SJSA1 (cell line): ENCODE measurements at regions not wholly inside any gene's neighbourhood (a gene's known extent, or its start where the extent isn't known, plus 50 kb on each side); places are given as distances from the start of the nearest gene placed in this dataset.

Experiments
- DNase-seq, 2 experiments: peaks; one replicate each; pipeline ENCODE4 v3.0.0-alpha.2; 2015 to 2020; ENCODE audit warnings: low spot score in 2 of 2, low read depth in 1 of 2
- H3K27ac ChIP-seq: fragments of 250-450 bp; sonication (Bioruptor Pico); 2 replicates; pipeline ENCODE4 v1.5.1; 2020; ENCODE audit warnings: mild to moderate bottlenecking, moderate library complexity
- H3K27me3 ChIP-seq: fragments of 250-450 bp; sonication (Bioruptor Pico); replicated peaks from 2 replicates; pipeline ENCODE4 v1.5.1; 2020; ENCODE audit warnings: mild to moderate bottlenecking, moderate library complexity
- H3K36me3 ChIP-seq: fragments of 250-450 bp; sonication (Bioruptor Pico); 2 replicates; pipeline ENCODE4 v1.5.1; 2020; ENCODE audit warnings: mild to moderate bottlenecking
- H3K4me1 ChIP-seq: fragments of 250-450 bp; sonication (Bioruptor Pico); replicated peaks from 2 replicates; pipeline ENCODE4 v1.6.1; 2021; ENCODE audit warnings: mild to moderate bottlenecking
- H3K4me3 ChIP-seq: fragments of 250-450 bp; sonication (Bioruptor Pico); 2 replicates; pipeline ENCODE4 v1.5.1; 2020; ENCODE audit warnings: mild to moderate bottlenecking
- H3K9me3 ChIP-seq: fragments of 250-450 bp; sonication (Bioruptor Pico); replicated peaks from 2 replicates; pipeline ENCODE4 v1.5.1; 2020; ENCODE audit warnings: mild to moderate bottlenecking

DNA sequence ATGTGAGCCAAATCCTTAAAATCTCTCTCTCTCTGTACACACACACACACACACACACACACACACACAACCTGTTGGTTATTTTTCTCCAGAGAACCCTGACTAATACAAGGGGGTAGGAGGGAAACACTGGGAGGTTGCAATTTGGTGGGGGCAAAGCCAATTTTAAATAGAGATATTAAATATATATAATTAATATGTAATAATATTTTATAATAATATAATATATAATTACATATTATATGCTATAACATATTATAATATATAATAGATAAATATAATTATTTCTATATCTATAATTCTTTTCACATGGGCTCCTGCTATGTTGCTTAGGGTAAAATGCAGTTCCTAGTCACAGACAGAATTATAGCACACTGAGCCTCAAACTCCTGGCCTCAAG lies 1354.2 kb downstream of the FSTL5 start:
- H3K36me3 ChIP-seq, result no peaks in the 10 kb centered on the region
- no peak for DNase-seq
- no peak overlapping the region for H3K4me3 ChIP-seq
- H3K9me3 ChIP-seq, result 0 out of 2 replicates have a peak, but pooled peaks cover 3% of the 10 kb centered on the region
- no peaks in the 10 kb centered on the region for H3K4me1 ChIP-seq
- H3K27ac ChIP-seq, result no peak overlapping the region
- no peaks in the 10 kb centered on the region for H3K27me3 ChIP-seq

GRCh38 chr4:160810424-160810823 lies 1353.4 kb downstream of the FSTL5 start:
- Histone ChIP-seq H3K27ac (no peak overlapping the region), H3K27me3 (no peaks in the 10 kb centered on the region), H3K36me3 (no peaks in the 10 kb centered on the region), H3K4me3 (no peak overlapping the region), H3K9me3 (0 out of 2 replicates have a peak, but pooled peaks cover 3% of the 10 kb centered on the region), H3K4me1 (no peaks in the 10 kb centered on the region)
- DNase-seq, result no peak

DNA sequence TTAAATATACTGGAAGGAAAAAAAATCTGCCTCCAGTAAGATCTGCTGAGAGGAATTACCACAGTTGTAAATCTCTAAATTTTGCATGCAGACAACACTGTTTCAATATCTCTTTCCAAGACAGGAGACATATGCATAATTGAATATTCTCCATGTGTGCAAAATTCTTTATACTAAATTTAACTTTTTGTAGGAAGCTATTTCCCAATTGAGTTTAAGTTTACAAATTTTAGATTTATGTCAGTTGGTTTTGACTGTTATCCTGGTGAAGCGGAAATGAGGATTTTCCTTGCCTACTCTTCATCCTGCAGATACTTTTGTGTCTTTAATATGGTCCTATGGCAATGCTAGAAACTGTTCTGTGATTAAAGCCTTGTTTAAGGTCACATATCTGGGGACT lies 1352.9 kb downstream of the FSTL5 start:
- Histone ChIP-seq H3K4me1 (no peaks in the 10 kb centered on the region), H3K36me3 (no peaks in the 10 kb centered on the region), H3K27ac (no peak overlapping the region), H3K9me3 (0 out of 2 replicates have a peak, but pooled peaks cover 3% of the 10 kb centered on the region), H3K4me3 (no peak overlapping the region), H3K27me3 (no peaks in the 10 kb centered on the region)
- no peak for DNase-seq

DNA sequence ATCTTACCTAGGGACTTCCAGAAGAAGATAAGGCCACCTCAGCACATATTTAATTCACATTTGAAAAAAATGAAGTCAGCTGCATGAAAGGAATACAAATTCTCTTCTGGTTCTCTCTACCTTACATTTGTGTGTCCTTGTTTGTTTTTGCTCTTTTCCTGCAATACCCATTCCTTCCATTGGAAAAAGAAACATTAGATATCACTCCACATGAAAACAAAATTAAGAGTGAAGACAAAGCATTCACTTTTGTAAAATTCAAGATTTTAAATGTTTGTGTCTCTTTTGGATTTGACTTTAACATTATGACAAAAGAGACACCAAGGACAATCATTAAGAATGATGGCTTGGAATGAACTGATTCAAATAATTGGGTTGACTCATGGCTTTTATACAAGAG lies 1351.8 kb downstream of the FSTL5 start:
- no peaks in the 10 kb centered on the region for H3K36me3 ChIP-seq
- H3K27me3 ChIP-seq, result no peaks in the 10 kb centered on the region
- 0 out of 2 replicates have a peak, but pooled peaks cover 3% of the 10 kb centered on the region for H3K9me3 ChIP-seq
- no peaks in the 10 kb centered on the region for H3K4me1 ChIP-seq
- H3K4me3 ChIP-seq, result no peak overlapping the region
- H3K27ac ChIP-seq, result no peak overlapping the region
- no peak for DNase-seq

GRCh38 chr4:160814726-160815125 lies 1349.1 kb downstream of the FSTL5 start:
- DNase-seq, result no peak
- H3K4me3 ChIP-seq, result no peak overlapping the region
- H3K27ac ChIP-seq, result no peak overlapping the region
- no peaks in the 10 kb centered on the region for H3K9me3 ChIP-seq
- H3K27me3 ChIP-seq, result no peaks in the 10 kb centered on the region
- no peaks in the 10 kb centered on the region for H3K4me1 ChIP-seq
- no peaks in the 10 kb centered on the region for H3K36me3 ChIP-seq

DNA sequence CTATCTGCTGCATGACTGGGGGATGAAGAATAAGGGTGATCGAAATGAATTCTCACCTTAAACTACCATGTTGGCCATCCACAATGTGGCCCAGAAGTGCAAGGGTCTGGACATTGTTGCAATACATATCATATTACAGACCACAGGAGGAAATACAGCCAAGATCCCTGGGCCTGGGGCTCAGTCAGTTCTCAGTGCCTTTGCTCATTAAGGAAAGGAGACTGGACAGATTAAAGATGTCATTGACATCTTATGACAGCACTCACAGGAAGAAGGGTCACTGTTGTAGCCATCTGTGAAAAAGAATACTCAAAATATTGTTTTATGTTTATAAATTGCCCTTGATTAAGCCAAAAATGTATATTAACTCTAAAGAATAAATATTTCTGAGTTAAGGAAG lies 1345.2 kb downstream of the FSTL5 start:
- no peak overlapping the region for H3K27ac ChIP-seq
- no peaks in the 10 kb centered on the region for H3K4me1 ChIP-seq
- H3K9me3 ChIP-seq, result no peaks in the 10 kb centered on the region; the same call in 1 of the 2 replicates
- no peaks in the 10 kb centered on the region for H3K27me3 ChIP-seq
- DNase-seq, result no peak
- no peak overlapping the region for H3K4me3 ChIP-seq
- no peaks in the 10 kb centered on the region for H3K36me3 ChIP-seq

- Histone ChIP-seq H3K9me3 (no peaks in the 10 kb centered on the region; the same call in 1 of the 2 replicates), H3K27me3 (no peaks in the 10 kb centered on the region), H3K27ac (no peak overlapping the region), H3K4me1 (no peaks in the 10 kb centered on the region), H3K4me3 (no peak overlapping the region), H3K36me3 (no peaks in the 10 kb centered on the region)
- DNase-seq, result no peak
Observed at GRCh38 chr4:160819791-160820190, 1344.0 kb downstream of the FSTL5 start.

DNA sequence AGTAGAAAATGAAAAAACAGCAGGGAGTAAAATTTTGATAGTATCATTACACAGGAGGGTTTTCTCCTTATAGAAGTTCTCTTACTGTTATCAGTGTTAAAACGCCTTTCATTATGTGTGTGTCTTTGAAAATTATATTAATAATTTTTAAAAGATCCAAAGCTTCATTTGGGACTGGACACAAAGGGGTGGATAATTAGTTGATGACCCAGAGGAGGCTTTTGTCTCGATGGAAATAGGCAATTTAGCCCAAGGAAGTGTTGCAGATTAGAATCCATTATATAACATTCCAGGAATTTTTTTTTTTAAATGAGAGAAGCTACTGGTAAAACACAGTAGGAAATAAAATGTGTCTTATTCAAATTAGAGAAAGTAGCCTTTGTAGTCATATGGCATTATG lies 1339.3 kb downstream of the FSTL5 start:
- no peaks in the 10 kb centered on the region for H3K27me3 ChIP-seq
- H3K27ac ChIP-seq, result no peak overlapping the region
- H3K4me1 ChIP-seq, result no peaks in the 10 kb centered on the region
- H3K36me3 ChIP-seq, result no peaks in the 10 kb centered on the region
- no peak for DNase-seq
- no peaks in the 10 kb centered on the region; the same call in 1 of the 2 replicates for H3K9me3 ChIP-seq
- no peak overlapping the region for H3K4me3 ChIP-seq

DNA sequence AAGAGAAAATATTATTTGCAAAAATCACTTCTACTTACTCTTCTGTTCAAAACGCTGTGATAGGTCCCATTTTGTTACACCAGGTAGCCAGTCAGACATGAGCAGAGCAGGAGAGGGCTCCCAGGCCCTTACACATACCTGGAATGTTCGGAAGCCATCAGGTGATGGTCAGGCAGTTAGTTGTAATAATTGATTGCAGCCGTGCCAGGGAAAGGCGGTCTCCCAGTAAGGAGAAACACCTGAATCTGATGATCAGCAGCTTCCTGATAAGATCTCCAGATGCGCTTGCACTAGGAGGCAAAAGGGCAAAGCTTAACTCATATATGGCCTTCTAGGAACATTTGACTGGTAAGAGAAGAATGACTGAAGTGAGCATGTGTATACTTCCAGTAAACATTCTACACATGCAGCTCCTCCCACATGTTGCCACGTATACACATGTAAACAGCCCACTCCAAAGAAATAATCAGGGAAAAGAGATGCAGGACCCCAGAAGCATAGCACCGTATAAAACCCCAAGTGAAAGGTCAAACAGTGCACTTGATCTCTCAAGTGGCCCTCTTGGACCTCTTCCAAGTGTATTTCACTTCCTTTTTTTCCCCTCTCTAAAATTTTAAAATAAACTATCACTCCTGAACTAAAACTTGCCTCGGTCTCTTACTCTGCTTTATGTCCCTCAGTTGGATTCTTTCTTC lies 1338.0 kb downstream of the FSTL5 start:
- DNase-seq, result no peak
- no peaks in the 10 kb centered on the region; the same call in 1 of the 2 replicates for H3K9me3 ChIP-seq

DNA sequence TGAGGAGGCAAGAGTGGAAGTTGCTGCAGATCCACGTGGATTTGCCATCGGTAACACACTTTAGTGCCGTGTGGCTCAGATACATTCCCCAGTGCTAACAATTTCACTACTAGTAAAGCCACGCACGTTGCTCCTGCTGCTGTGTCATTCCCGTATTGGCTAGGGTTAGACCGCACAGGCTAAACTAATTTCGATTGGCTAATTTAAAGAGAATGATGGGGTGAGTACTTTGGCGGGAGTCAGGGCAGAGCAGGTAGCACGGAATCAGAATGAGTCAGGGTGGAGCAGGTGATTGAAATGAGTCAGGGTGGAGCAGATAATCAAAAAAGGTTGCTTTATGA lies 1337.5 kb downstream of the FSTL5 start:
- Histone ChIP-seq H3K4me1 (no peaks in the 10 kb centered on the region), H3K4me3 (no peak overlapping the region)
- no peak for DNase-seq

More for the DNA sequence above, 1338.0 kb downstream of the FSTL5 start:
- H3K27ac ChIP-seq, result no peak overlapping the region
- no peaks in the 10 kb centered on the region for H3K27me3 ChIP-seq
- no peaks in the 10 kb centered on the region for H3K4me1 ChIP-seq
- H3K36me3 ChIP-seq, result no peaks in the 10 kb centered on the region
- no peak overlapping the region for H3K4me3 ChIP-seq

GRCh38 chr4:160831165-160831922 lies 1332.5 kb downstream of the FSTL5 start:
- no peak overlapping the region for H3K4me3 ChIP-seq
- no peaks in the 10 kb centered on the region for H3K36me3 ChIP-seq
- no peak for DNase-seq
- no peaks in the 10 kb centered on the region for H3K27me3 ChIP-seq
- H3K9me3 ChIP-seq, result no peaks in the 10 kb centered on the region
- H3K4me1 ChIP-seq, result no peaks in the 10 kb centered on the region
- H3K27ac ChIP-seq, result no peak overlapping the region

More for the DNA sequence above, 1337.5 kb downstream of the FSTL5 start:
- Histone ChIP-seq H3K27me3 (no peaks in the 10 kb centered on the region), H3K9me3 (no peaks in the 10 kb centered on the region), H3K27ac (no peak overlapping the region), H3K36me3 (no peaks in the 10 kb centered on the region)

DNA sequence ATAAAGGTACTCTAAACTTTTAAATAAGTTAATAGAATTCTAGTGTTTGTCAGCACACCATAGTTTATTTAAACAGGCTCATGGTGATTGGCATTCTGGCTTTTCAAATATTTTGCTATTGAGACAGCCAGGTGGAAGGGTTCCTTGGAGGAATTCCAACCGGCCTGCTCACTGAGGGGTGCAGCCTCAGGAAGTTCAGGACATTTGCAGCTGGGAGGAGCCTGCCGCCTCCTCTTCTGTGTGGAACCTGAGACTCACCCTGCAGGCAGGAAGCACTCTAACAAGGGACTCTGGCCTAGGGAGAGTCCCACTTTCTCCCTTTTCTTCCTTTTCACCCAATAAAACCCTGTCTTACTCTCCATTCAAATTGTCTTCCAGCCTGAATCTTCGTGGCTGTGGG lies 1328.0 kb downstream of the FSTL5 start:
- Histone ChIP-seq H3K27me3 (no peaks in the 10 kb centered on the region), H3K4me1 (no peaks in the 10 kb centered on the region), H3K9me3 (no peaks in the 10 kb centered on the region), H3K4me3 (no peak overlapping the region), H3K36me3 (no peaks in the 10 kb centered on the region), H3K27ac (no peak overlapping the region)
- DNase-seq, result no peak

DNA sequence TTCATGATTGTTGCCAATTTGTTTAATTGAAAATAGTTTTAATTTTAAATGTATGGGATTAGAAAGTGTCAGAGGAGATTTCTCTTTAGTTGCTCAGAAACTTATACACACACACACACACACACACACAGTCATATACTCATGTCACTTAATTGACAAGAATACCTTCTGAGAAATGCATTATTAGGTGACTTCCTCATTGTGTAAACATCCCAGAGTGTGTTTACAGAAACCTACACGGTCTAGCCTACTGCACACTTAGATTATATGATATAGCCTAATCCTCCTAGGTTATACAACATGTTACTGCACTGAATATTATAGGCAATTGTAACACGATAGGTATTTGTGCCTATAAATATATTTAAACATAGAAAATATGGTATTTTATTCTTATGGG lies 1327.4 kb downstream of the FSTL5 start:
- Histone ChIP-seq H3K27me3 (no peaks in the 10 kb centered on the region), H3K4me3 (no peak overlapping the region), H3K4me1 (no peaks in the 10 kb centered on the region), H3K36me3 (no peaks in the 10 kb centered on the region), H3K9me3 (no peaks in the 10 kb centered on the region), H3K27ac (no peak overlapping the region)
- no peak for DNase-seq

DNA sequence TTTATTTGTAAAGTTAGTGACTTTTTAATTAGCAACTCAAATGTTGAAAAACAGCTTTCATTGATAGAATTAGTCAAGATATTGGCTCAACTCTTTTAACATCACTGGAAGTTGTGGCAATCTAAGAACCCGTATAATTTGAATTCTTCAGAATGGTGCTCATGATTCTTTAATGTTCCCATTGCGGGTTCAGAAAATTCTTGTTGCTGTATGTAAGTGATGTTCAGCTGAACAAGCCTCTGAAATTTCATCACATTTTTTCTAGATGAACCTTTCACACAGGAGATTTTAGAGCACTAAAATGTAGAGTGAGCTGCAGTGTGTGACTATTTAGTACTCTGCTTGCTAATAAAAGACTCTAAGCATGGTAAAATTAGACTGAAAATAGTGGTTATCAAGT lies 1317.7 kb downstream of the FSTL5 start:
- H3K9me3 ChIP-seq, result no peaks in the 10 kb centered on the region
- H3K4me3 ChIP-seq, result no peak overlapping the region
- H3K27ac ChIP-seq, result no peak overlapping the region
- H3K27me3 ChIP-seq, result no peaks in the 10 kb centered on the region
- H3K4me1 ChIP-seq, result no peaks in the 10 kb centered on the region
- no peaks in the 10 kb centered on the region for H3K36me3 ChIP-seq
- DNase-seq, result no peak
